K562 (cell line): ENCODE measurements at regions not wholly inside any gene's neighbourhood (a gene's known extent, or its start where the extent isn't known, plus 50 kb on each side); places are given as distances from the start of the nearest gene placed in this dataset.

Experiments
- AFF1 ChIP-seq, 2 experiments: fragments of 450-650 bp; IDR thresholded peaks; 2 replicates each; pipeline ENCODE4 v1.6.1; 2018; ENCODE audit warnings: mild to moderate bottlenecking in 2 of 2, low read depth in 1 of 2; ENCODE audit not compliant: partially characterized antibody in 2 of 2
- ETS2 ChIP-seq: IDR thresholded peaks from 2 replicates; pipeline ENCODE4 v1.6.1; 2016; ENCODE audit warnings: borderline replicate concordance, missing genetic modification characterization, mild to moderate bottlenecking, moderate library complexity, missing compliant biosample characterization; ENCODE audit not compliant: poor library complexity, severe bottlenecking
- GATAD2B ChIP-seq: fragments of 450-650 bp; IDR thresholded peaks from 2 replicates; pipeline ENCODE4 v1.6.1; 2017; ENCODE audit warnings: mild to moderate bottlenecking, borderline replicate concordance
- HMGXB4 ChIP-seq: sonication (generic); formaldehyde crosslinking; IDR thresholded peaks from 2 replicates; pipeline ENCODE4 v1.8.1; 2023; ENCODE audit warnings: mild to moderate bottlenecking, missing genetic modification reagents
- NEUROD1 ChIP-seq: fragments of 150-350 bp; IDR thresholded peaks from 2 replicates; pipeline ENCODE4 v1.6.1; 2014; ENCODE audit warnings: borderline replicate concordance, low read length, low read depth; ENCODE audit not compliant: partially characterized antibody
- SMC3 ChIP-seq: conservative IDR thresholded peaks from 2 replicates; pipeline ENCODE4 v1.6.1; 2011; ENCODE audit warnings: low read depth, low read length, improper control_type of control experiment; ENCODE audit not compliant: insufficient read depth
- TAF9B ChIP-seq: fragments of 450-650 bp; IDR thresholded peaks from 2 replicates; pipeline ENCODE4 v1.6.1; 2018; ENCODE audit warnings: mild to moderate bottlenecking; ENCODE audit not compliant: partially characterized antibody
- THRB ChIP-seq: fragments of 450-650 bp; formaldehyde crosslinking; conservative IDR thresholded peaks from 2 replicates; pipeline ENCODE4 v1.4.0; 2022; ENCODE audit warnings: mild to moderate bottlenecking, missing genetic modification characterization
- ZBTB11 ChIP-seq, 3 experiments: fragments of 200-800 bp in 1 of 3; fragments of 250-450 bp in 1 of 3; fragments of 450-650 bp in 1 of 3; sonication (Bioruptor Pico) in 1 of 3; sonication (Bioruptor generic) in 1 of 3; formaldehyde crosslinking in 1 of 3; IDR thresholded peaks; 2 replicates each; pipeline versions ENCODE4 v1.6.1 to v1.8.0; 2016 to 2022; ENCODE audit warnings: mild to moderate bottlenecking in 2 of 3, missing genetic modification characterization in 2 of 3, missing compliant biosample characterization in 1 of 3, moderate library complexity in 1 of 3
- ZNF184 ChIP-seq: sonication (generic); formaldehyde crosslinking; IDR thresholded peaks from 2 replicates; pipeline ENCODE4 v1.5.0; 2020; ENCODE audit warnings: missing genetic modification reagents

DNA sequence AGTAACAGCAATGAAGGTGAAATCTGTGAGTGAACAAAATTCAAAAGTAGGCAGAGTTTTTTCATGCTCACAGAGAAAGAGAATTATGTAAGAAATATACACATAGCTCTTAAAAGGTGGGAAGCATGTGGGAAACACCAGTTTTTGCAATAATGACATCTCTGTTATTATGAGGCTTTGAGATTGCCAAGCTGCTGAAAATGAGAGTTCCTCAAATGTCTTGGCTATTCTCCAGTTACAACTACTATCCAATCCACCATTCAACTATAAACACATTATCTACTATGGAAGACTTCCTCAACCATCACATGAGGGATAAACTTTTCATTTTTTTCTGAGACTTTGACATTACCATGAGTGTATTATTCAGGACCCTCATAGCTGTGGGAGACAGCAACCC is 420.8 kb upstream of the ACTBL2 start (continued):
- TF ChIP-seq AFF1 (IDR thresholded peaks at IDR 0.05; ENCODE audit: low read depth in 1 of 2, partially characterized antibody in 2 of 2) (no peak), HMGXB4 (no peak), SMC3 (no peak), THRB (CRISPR knock-in tag) (no peak), ZNF184 (CRISPR knock-in tag) (no peak), ETS2 (tag) (no peak), ZBTB11 (CRISPR knock-in tag; IDR thresholded peaks at IDR 0.05) (no peak), GATAD2B (no peak), NEUROD1 (no peak), TAF9B (no peak)
